DMS 273 (cell line): ENCODE measurements at regions not wholly inside any gene's neighbourhood (a gene's known extent, or its start where the extent isn't known, plus 50 kb on each side); places are given as distances from the start of the nearest gene placed in this dataset.
A peak's percentile ranks its signal among the peaks of the same experiment; 100 is the strongest.

ENCODE experiments used
- DNase-seq: peaks from one replicate; lab custom pipeline; 2025; ENCODE audit not compliant: unreplicated experiment; lab: John Stamatoyannopoulos, UW

DNA sequence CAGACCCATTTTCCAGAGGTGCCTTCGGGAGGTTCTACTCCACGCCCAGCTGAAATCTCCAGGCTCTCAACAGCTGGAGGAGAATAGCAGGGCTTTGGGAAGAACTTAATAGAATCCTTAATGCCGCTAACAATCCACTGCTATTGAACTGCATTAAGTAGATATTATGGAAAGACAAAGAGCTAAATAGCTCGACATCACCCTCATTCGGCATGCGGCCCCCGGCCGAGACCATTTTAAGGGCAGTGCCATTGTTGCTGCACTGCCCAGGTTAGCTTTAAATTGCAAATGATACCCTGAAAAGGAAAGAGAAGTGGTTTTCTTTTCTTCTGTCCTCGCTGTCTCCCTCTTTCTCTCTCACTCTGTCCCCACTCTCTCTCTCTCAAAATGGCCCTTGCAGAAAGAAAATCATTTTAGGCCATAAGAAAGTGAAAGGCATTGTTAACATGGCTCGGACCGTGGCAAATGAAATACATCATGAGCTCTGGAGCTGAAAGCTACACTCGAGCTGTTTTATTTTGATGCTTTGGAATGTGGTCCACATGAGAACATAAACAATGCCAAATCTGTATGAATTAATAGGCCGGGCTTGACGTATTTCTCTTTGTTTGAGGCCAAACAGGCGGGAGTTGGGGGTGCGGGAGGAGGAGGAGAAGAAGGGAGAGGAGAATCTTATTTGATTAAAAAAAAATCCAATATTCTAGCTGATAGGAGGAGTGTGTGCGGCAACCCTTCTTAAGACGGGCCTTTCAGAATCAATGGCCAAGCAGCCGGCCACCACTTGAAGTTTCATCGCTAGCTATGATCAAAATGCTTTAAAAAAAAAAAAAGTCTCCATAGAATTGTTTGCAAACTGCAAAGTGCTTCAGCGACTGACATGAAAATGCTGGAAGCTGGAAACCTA is 298.8 kb upstream of the IRX3 start:
- no peak for DNase-seq

DNA sequence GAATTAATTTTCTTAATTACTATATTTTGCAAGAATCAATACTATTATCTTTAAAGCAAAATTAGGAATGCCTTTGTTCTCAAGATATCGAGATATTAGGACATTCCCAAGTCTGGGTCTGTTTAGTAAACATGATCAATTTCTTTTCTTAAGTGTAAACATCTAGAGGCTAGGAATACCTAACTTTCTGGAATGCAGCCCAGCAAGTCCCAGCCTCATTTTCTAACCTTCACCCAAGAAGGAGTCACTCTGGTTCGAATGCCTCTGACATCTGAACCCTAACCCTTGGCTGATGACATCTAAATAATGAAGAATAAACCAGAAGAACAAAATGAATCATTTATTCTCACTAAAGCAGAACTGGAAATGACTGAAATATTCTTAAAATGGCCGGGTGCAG is 297.5 kb upstream of the IRX3 start:
- no peak for DNase-seq

DNA sequence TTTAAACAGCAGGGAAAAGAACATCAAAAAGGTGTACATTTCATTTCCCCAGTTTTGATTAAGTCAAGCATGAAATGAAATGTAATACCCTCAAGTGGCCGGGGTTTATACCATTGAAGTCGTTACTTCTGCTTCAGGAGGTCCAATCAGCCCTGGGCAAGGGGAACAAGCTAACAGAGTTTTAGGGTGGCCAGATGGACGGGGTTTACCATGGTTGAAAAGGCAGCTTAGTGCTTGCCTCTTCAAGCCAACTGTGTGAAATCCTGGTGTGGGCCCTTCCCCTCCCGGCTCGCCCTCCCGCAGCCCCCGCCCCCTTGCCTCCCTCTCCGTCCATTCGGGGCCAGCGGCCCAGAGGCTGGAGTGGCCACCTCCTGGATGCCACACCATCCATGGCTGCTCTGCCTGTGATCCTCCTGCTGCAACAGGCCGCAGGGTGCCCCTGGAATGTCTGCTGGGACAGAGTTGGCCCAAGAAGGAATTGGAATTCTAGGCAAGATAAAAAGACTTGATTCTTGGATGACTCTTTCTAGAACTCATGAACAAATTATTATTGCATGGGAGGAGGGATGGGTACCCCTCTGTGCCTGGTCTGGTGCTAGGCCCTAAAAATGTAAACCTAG is 296.2 kb upstream of the IRX3 start:
- peak; percentile 94 for DNase-seq

DNA sequence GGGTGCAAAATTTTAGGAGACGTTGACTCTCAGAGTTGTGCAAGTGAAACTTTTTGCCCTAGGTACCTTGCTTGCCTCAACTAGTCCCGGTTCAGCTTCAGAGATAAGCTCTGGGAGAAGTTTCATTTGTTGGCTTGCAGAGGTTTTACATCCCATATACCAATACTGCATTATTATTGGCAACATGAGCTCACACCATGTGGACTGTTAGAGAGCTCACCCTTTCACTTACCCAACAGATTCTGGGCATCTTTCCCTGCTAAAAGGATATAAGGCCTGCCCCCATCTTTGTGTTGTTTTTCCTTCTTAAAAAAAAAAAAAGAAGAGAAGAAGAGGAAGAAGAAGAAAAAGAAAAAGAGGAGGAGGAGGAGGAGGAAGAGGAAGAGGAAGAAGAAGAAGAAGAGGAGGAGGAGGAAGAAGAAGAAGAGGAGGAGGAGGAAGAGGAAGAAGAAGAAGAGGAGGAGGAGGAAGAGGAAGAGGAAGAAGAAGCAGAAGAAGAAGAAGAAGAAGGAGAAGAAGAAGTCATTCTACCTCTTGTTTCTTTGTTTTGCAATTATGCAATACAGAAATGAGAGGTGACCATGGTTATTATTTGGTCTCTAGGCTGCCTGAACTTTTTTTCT is 292.6 kb upstream of the IRX3 start:
- no peak for DNase-seq

DNA sequence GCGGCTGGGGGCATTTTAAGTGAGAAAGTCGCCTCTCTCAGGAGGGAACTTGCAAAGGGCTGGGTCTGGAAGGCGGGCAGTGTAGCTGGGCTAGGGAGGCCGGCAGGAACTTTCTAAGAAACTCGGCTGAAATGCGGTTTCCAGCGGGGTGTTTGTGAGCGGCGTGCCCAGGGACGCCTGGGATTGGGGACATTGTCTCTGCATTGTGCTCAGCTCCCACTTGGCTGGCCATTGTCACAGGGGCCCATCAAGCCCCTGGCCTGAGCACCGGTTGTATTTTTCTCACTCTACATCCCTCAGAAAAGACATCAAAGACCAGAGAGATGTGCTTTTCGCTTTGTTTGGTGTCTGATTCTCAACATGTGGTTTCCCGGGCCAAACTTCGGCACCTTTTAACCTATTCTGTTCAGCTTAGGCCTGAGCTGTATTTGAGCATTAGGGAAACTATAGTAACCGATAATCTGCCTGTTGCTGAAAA is 291.1 kb upstream of the IRX3 start:
- no peak for DNase-seq

GRCh38 chr16:54576785-54577184 is 290.2 kb upstream of the IRX3 start:
- DNase-seq: no peak

DNA sequence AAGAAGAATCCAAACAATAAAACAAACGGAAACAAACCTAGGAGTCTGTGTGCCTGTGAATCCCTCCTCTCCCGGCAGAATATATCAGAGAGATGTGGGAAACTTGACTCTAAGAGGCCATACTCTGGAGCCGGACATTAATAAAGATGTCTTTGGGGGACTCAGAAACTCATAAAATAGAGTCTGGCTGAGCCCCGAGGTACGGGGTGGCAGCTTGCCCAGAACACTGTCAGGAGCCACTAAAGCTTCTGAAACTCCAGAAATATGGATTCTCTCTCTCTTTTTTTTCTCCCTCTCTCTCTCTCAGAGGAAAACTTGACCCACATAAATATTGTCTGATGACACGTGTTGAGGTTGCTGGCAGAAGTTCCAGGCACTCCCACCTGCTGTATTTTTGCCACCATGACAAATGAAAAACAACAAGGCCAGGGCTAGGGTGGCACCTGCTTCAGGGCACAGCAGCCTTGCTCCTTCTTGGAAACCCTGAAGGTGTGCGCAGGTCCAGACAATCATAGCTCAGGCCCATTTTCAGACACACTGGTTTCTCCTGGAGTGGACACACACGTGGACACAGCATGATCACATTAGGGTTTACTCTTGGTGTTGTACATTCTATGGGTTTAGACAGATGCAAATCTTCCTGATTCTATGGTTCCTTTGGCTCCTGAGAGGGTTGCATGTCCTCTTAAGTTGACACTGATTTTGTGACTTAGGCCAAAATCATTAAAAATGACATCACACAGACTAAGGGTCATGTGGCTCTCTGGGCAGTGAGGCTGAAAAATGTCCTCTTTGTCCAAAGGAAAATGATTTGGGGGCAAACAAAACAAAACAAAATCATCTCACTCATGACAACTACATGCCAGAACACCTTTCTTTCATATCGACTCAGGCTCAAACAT is 282.6 kb upstream of the IRX3 start:
- DNase-seq: no peak

DNA sequence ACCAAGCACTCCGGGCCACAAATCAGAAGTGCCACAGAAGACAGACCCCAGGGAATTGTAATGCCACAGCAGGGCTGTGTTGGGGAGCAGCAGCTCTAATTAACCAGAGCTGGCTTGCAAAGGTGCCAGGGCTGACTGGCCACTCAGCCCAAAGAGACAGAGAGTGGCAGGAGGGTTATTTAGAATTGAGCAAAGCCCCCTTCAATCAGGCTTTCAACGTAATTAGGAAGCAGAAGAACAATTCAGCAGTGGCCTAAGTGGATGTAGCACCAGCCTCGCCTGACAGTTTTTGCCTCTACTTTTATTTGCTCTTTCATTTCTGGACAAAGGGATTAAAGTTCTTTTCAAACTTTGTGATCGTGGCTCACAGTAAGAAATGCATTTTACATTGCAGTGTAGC is 278.3 kb upstream of the IRX3 start:
- DNase-seq: no peak

DNA sequence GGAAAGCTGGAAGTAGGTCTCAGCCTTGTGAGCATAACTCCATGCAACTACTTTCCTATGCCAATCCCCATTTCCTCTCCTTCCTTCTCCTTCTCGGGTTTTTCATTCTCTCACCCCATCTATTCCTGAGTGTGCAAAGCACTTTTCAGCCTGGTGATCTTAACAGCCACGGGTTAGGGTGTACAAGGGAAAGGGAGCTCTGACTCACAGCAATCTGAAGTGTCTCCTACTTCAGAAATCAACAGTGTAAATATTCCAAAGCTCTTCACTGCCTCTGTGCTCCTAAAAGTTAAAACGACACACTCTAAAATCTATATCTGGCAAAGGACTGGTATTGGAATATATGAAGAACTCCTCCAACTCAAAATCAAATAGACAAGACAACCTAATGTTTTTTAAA is 268.0 kb upstream of the IRX3 start:
- DNase-seq: no peak

DNA sequence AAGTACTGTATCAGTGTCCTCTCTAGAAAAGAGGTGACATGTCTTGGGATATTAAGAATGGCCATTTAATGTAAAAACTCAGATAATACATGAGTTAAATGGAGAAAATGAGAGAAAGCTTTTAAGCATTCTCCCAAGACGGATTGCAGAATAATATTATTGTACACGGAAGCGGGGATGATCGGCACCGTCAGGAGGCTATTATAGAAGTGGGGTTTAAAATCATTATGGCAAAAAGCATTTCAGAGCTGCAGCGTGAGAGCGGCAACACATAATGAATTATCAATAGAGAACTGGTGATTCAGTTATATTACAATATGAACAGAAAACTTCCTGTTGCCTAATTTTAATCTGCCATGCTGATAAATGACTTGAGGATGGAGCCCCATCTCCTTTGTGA is 261.7 kb upstream of the IRX3 start:
- DNase-seq: no peak

GRCh38 chr16:54547052-54547451 is 260.5 kb upstream of the IRX3 start:
- no peak for DNase-seq

- no peak for DNase-seq
Measured at GRCh38 chr16:54546521-54546920, 259.9 kb upstream of the IRX3 start.

- no peak for DNase-seq
Measured at GRCh38 chr16:54545854-54546511, 259.4 kb upstream of the IRX3 start.

GRCh38 chr16:54544553-54545180 is 258.1 kb upstream of the IRX3 start:
- DNase-seq: no peak

DNA sequence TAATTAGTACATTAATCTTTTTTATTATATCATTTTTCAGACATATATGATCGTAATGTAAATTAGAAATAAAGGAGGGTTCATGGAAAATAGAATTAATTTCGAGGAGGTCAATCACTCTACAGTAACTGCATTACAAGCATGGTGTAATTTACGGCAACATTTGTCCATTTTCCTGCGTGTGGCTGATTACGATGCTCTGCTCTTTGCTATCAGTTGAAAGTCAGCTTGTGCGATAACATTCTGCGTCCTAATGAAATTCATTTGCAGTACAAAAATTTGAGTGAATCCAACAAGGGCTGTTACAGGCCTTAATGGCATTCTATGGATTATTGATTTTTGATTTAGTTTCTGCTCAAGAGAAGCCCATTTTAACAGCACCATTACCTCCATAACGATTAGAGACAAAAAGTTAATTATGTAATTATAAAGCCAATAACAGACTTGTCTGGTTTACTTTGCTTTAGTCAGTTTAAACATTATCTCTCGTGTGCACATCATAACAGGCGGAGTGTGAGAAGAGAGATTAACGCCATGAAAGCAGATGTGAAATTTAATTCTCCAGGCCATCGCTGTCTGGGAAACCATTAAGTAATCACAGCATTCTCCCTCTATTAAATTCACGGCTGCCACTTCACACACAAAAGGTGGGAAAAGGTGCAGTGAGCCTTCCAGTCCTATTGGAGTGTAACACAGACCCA is 256.4 kb upstream of the IRX3 start:
- DNase-seq: no peak

GRCh38 chr16:54540525-54541180 is 254.1 kb upstream of the IRX3 start:
- DNase-seq: no peak

- DNase-seq: no peak
Measured at GRCh38 chr16:54538276-54538675, 251.7 kb upstream of the IRX3 start.

- DNase-seq: no peak
Measured at GRCh38 chr16:54533856-54534490, 247.4 kb upstream of the IRX3 start.
